Thyroid gland (tissue), 1 donor: ENCODE measurements at regions not wholly inside any gene's neighbourhood (a gene's known extent, or its start where the extent isn't known, plus 50 kb on each side); places are given as distances from the start of the nearest gene placed in this dataset. TPM values are rescaled to one million over a fixed set of nuclear protein-coding genes. Genes with fewer than 3 reads are reported as not detected.

Experiments
- small RNA-seq: library from RNA; depleted of rRNA; stranded (forward); fragments of <200 nt; gene quantifications from one replicate; pipeline ENCODE3, GENCODE V24; 2016

Small RNAs in the stretch of these regions (small RNA-seq; reads per million reads assigned to genes)
- gene RNU6-266P, result not detected
